HepG2 (cell line): ENCODE measurements at regions not wholly inside any gene's neighbourhood (a gene's known extent, or its start where the extent isn't known, plus 50 kb on each side); places are given as distances from the start of the nearest gene placed in this dataset.

ENCODE experiments used
- ATAC-seq: fragments of 200-7000 bp; cut with Tn5 transposase; 3 replicates; pipeline ENCODE4 v1.9.1; 2020; ENCODE audit warnings: mild to moderate bottlenecking, moderate library complexity
- BruUV-seq: library from RNA; stranded (reverse); fragments of 400-500 nt; replicated peaks from 2 replicates; lab custom pipeline; 2021; lab: Mats Ljungman, UMichigan
- CTCF ChIA-PET: fragments of 300-600 bp; formaldehyde crosslinking; extraction: SDS; loops from one replicate; lab custom pipeline; 2021; ENCODE audit warnings: low total read pairs, inconsistent platforms, low intra/inter-chr PET ratio; lab: Yijun Ruan, JAX
- POLR2A ChIA-PET: fragments of 350-600 bp; sonication (Branson Sonifier 250); formaldehyde crosslinking; loops from one replicate; lab custom pipeline; 2020; ENCODE audit warnings: antibody characterized with exemption, inconsistent platforms; lab: Yijun Ruan, JAX
- DNase-seq: peaks from one replicate; pipeline ENCODE4 v3.0.0-alpha.2; 2015; ENCODE audit warnings: low spot score
- FAIRE-seq: peaks from 3 replicates; lab custom pipeline; 2011; peaks lifted over from hg19 to GRCh38; lab: Jason Lieb, UNC
- H2AFZ ChIP-seq: one replicate; pipeline ENCODE4 v1.6.1; 2011; ENCODE audit warnings: low read length, inconsistent platforms
- H3K27ac ChIP-seq: fragments of 300-600 bp; 3 replicates; pipeline ENCODE4 v1.8.0; 2011; ENCODE audit warnings: mixed run types, mild to moderate bottlenecking, mixed read lengths, low read length, inconsistent platforms; ENCODE audit not compliant: insufficient read depth; ENCODE audit errors: extremely low read length
- H3K27me3 ChIP-seq, 2 experiments: fragments of 200-600 bp in 1 of 2; 2 replicates in 1 of 2; 3 replicates in 1 of 2; pipeline versions ENCODE4 v1.6.0 to v1.8.0; 2011; ENCODE audit warnings: low read length in 2 of 2, mild to moderate bottlenecking in 2 of 2, moderate library complexity in 2 of 2, inconsistent platforms in 1 of 2; ENCODE audit not compliant: insufficient read depth in 2 of 2, control insufficient read depth in 1 of 2
- H3K36me3 ChIP-seq, 2 experiments: fragments of 200-600 bp in 1 of 2; replicated peaks in 1 of 2; 2 replicates in 1 of 2; 3 replicates in 1 of 2; pipeline versions ENCODE4 v1.5.1 to v1.8.0; 2011; ENCODE audit warnings: low read length in 2 of 2, inconsistent platforms in 1 of 2; ENCODE audit not compliant: insufficient read depth in 2 of 2, control insufficient read depth in 1 of 2
- H3K4me1 ChIP-seq: 2 replicates; pipeline ENCODE4 v1.5.1; 2012; ENCODE audit warnings: low read length, inconsistent platforms; ENCODE audit not compliant: insufficient read depth
- H3K4me2 ChIP-seq: 2 replicates; pipeline ENCODE4 v1.6.0; 2011; ENCODE audit warnings: low read depth, low read length, inconsistent platforms
- H3K4me3 ChIP-seq, 3 experiments: fragments of 200-600 bp in 1 of 3; sonication (generic), shearing (Covaris generic) in 1 of 3; replicated peaks in 1 of 3; 2 replicates each; pipeline ENCODE4 v1.5.1; 2011 to 2016; ENCODE audit warnings: low read length in 3 of 3, inconsistent platforms in 2 of 3, low read depth in 2 of 3, mild to moderate bottlenecking in 2 of 3, control low read depth in 1 of 3, mixed read lengths in 1 of 3; ENCODE audit not compliant: insufficient read depth in 1 of 3
- H3K79me2 ChIP-seq: one replicate; pipeline ENCODE4 v1.6.1; 2011; ENCODE audit warnings: low read length, inconsistent platforms; ENCODE audit not compliant: insufficient read depth
- H3K9ac ChIP-seq: 2 replicates; pipeline ENCODE4 v1.6.0; 2011; ENCODE audit warnings: mild to moderate bottlenecking, low read depth, low read length, inconsistent platforms; ENCODE audit not compliant: insufficient read depth
- H3K9me3 ChIP-seq: 2 replicates; pipeline ENCODE4 v1.5.1; 2012; ENCODE audit warnings: mild to moderate bottlenecking, low read length
- H4K20me1 ChIP-seq: 2 replicates; pipeline ENCODE4 v1.6.0; 2011; ENCODE audit warnings: inconsistent platforms, mild to moderate bottlenecking, low read length, moderate library complexity; ENCODE audit not compliant: insufficient read depth
- EEA1 ChIP-seq: sonication (generic); formaldehyde crosslinking; IDR thresholded peaks from 2 replicates; pipeline ENCODE4 v1.5.1; 2020; ENCODE audit warnings: mild to moderate bottlenecking, missing genetic modification reagents, borderline replicate concordance
- MAFF ChIP-seq: IDR thresholded peaks from 2 replicates; pipeline ENCODE4 v1.6.1; 2011; ENCODE audit warnings: low read depth, low read length, improper control_type of control experiment
- MAFK ChIP-seq, 2 experiments: IDR thresholded peaks in 1 of 2; conservative IDR thresholded peaks in 1 of 2; 2 replicates each; pipeline ENCODE4 v1.6.1; 2011; ENCODE audit warnings: improper control_type of control experiment in 2 of 2, low read length in 2 of 2
- NPAS2 ChIP-seq: sonication (generic); formaldehyde crosslinking; IDR thresholded peaks from 2 replicates; pipeline ENCODE4 v1.8.0; 2022; ENCODE audit warnings: mild to moderate bottlenecking, missing genetic modification reagents, borderline replicate concordance
- NR2F1 ChIP-seq, 2 experiments: fragments of 450-650 bp in 1 of 2; formaldehyde crosslinking in 1 of 2; IDR thresholded peaks; 2 replicates each; pipeline versions ENCODE4 v1.5.0 to v1.6.1; 2016 to 2020; ENCODE audit warnings: mild to moderate bottlenecking in 1 of 2, missing compliant biosample characterization in 1 of 2, missing genetic modification reagents in 1 of 2, moderate library complexity in 1 of 2
- SIN3B ChIP-seq: fragments of 150-350 bp; IDR thresholded peaks from 2 replicates; pipeline ENCODE4 v1.6.1; 2014; ENCODE audit warnings: low read length
- SNRNP70 ChIP-seq: fragments of 200-400 bp; formaldehyde crosslinking; IDR thresholded peaks from 2 replicates; pipeline ENCODE4 v1.6.1; 2017; ENCODE audit warnings: mild to moderate bottlenecking, low read depth, low read length, moderate library complexity
- ZNF30 ChIP-seq: sonication (generic); formaldehyde crosslinking; IDR thresholded peaks from 2 replicates; pipeline ENCODE4 v1.5.0; 2020; ENCODE audit warnings: mild to moderate bottlenecking, missing genetic modification reagents
- ZNF441 ChIP-seq: sonication (generic); formaldehyde crosslinking; IDR thresholded peaks from 2 replicates; pipeline ENCODE4 v1.7.0; 2021; ENCODE audit warnings: missing genetic modification reagents, borderline replicate concordance
- WGBS: methylation state at CpG from one replicate; pipeline ENCODE4 v1.1.6; 2017; ENCODE audit warnings: low lambda C conversion rate; 5-methylcytosine and 5-hydroxymethylcytosine counted together
- in situ Hi-C: cut with HindIII; loops from 2 replicates; pipeline ENCODE4 v1.10.0; 2017; ENCODE audit warnings: low pct_unique_long_range_greater_than_20kb; ENCODE audit not compliant: extremely low pct_ligation_motif_present
- intact Hi-C: fragments of 100-400 bp; cut with micrococcal nuclease; formaldehyde crosslinking; loops from one replicate; pipeline ENCODE4 v1.10.0; 2022; ENCODE audit not compliant: unreplicated experiment
- TF ChIP-seq, protein P1 (sequence below): sonication (generic); formaldehyde crosslinking; IDR thresholded peaks from 2 replicates; pipeline ENCODE4 v1.4.0; 2020; ENCODE audit warnings: missing genetic modification reagents
- TF ChIP-seq, protein P2 (sequence below): sonication (generic); formaldehyde crosslinking; IDR thresholded peaks from 2 replicates; pipeline ENCODE4 v1.5.1; 2020; ENCODE audit warnings: missing genetic modification reagents, mild to moderate bottlenecking, borderline replicate concordance
- TF ChIP-seq, protein P3 (sequence below): sonication (generic); formaldehyde crosslinking; IDR thresholded peaks from 2 replicates; pipeline ENCODE4 v1.4.0; 2020; ENCODE audit warnings: low read depth, missing genetic modification reagents

DNA sequence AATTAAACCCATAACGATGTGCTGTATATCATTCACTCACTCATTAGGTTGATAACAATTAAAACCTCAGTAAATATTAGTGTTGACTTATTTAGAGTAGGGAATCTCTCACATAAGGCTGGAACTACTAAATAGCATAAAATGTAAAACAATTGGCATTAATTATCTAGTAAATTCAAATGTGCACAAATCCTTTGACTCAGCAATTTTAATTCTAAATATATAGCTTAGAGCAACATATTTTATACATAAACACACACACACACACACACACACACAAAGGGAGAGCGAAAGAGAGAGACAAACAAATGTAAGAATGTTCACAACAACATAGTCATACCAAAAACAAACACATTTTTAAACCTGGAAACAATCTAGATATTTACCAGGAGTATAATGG lies 443.1 kb upstream of the KCNH7 start:
- Histone ChIP-seq H4K20me1 (no peaks in the 10 kb centered on the region), H3K9ac (no peak overlapping the region), H3K27me3 (no peaks in the 10 kb centered on the region), H2AFZ (no peak overlapping the region), H3K4me1 (no peaks in the 10 kb centered on the region), H3K9me3 (no peaks in the 10 kb centered on the region), H3K27ac (no peak overlapping the region), H3K4me3 (no peak overlapping the region), H3K36me3 (no peaks in the 10 kb centered on the region), H3K79me2 (no peaks in the 10 kb centered on the region), H3K4me2 (no peak overlapping the region)
- CTCF ChIA-PET: no interaction called here
- intact Hi-C loops: no loop called here
- POLR2A ChIA-PET: no interaction called here
- BruUV-seq: no TSS peak
- ATAC-seq: no peak
- no peak for DNase-seq
- WGBS: 1% methylated on average over 2 of the region's 2 CpGs
- no peak for FAIRE-seq
- in situ Hi-C loops: no loop called here
- TF ChIP-seq EEA1 (CRISPR knock-in tag): no peak
- TF ChIP-seq, protein P1, sequence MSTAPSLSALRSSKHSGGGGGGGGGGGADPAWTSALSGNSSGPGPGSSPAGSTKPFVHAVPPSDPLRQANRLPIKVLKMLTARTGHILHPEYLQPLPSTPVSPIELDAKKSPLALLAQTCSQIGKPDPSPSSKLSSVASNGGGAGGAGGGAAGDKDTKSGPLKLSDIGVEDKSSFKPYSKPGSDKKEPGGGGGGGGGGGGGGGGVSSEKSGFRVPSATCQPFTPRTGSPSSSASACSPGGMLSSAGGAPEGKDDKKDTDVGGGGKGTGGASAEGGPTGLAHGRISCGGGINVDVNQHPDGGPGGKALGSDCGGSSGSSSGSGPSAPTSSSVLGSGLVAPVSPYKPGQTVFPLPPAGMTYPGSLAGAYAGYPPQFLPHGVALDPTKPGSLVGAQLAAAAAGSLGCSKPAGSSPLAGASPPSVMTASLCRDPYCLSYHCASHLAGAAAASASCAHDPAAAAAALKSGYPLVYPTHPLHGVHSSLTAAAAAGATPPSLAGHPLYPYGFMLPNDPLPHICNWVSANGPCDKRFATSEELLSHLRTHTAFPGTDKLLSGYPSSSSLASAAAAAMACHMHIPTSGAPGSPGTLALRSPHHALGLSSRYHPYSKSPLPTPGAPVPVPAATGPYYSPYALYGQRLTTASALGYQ (CRISPR knock-in tag): no peak
- no peak for TF ChIP-seq SNRNP70
- TF ChIP-seq SIN3B: no peak
- peak; percentile 67 to 88 for TF ChIP-seq MAFK (conservative IDR thresholded peaks at IDR 0.05 in 1 of 2, IDR thresholded peaks at IDR 0.05 in 1 of 2; ENCODE audit: low read length in 2 of 2)
- TF ChIP-seq, protein P2, sequence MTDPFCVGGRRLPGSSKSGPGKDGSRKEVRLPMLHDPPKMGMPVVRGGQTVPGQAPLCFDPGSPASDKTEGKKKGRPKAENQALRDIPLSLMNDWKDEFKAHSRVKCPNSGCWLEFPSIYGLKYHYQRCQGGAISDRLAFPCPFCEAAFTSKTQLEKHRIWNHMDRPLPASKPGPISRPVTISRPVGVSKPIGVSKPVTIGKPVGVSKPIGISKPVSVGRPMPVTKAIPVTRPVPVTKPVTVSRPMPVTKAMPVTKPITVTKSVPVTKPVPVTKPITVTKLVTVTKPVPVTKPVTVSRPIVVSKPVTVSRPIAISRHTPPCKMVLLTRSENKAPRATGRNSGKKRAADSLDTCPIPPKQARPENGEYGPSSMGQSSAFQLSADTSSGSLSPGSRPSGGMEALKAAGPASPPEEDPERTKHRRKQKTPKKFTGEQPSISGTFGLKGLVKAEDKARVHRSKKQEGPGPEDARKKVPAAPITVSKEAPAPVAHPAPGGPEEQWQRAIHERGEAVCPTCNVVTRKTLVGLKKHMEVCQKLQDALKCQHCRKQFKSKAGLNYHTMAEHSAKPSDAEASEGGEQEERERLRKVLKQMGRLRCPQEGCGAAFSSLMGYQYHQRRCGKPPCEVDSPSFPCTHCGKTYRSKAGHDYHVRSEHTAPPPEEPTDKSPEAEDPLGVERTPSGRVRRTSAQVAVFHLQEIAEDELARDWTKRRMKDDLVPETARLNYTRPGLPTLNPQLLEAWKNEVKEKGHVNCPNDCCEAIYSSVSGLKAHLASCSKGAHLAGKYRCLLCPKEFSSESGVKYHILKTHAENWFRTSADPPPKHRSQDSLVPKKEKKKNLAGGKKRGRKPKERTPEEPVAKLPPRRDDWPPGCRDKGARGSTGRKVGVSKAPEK: no peak
- TF ChIP-seq NPAS2 (CRISPR knock-in tag): no peak
- TF ChIP-seq NR2F1 (CRISPR knock-in tag; IDR thresholded peaks at IDR 0.05): no peak
- TF ChIP-seq ZNF441: no peak
- TF ChIP-seq ZNF30: no peak
- TF ChIP-seq, protein P3, sequence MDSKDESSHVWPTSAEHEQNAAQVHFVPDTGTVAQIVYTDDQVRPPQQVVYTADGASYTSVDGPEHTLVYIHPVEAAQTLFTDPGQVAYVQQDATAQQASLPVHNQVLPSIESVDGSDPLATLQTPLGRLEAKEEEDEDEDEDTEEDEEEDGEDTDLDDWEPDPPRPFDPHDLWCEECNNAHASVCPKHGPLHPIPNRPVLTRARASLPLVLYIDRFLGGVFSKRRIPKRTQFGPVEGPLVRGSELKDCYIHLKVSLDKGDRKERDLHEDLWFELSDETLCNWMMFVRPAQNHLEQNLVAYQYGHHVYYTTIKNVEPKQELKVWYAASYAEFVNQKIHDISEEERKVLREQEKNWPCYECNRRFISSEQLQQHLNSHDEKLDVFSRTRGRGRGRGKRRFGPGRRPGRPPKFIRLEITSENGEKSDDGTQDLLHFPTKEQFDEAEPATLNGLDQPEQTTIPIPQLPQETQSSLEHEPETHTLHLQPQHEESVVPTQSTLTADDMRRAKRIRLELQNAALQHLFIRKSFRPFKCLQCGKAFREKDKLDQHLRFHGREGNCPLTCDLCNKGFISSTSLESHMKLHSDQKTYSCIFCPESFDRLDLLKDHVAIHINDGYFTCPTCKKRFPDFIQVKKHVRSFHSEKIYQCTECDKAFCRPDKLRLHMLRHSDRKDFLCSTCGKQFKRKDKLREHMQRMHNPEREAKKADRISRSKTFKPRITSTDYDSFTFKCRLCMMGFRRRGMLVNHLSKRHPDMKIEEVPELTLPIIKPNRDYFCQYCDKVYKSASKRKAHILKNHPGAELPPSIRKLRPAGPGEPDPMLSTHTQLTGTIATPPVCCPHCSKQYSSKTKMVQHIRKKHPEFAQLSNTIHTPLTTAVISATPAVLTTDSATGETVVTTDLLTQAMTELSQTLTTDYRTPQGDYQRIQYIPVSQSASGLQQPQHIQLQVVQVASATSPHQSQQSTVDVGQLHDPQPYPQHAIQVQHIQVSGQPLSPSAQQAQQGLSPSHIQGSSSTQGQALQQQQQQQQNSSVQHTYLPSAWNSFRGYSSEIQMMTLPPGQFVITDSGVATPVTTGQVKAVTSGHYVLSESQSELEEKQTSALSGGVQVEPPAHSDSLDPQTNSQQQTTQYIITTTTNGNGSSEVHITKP: no peak
- TF ChIP-seq MAFF: peak; percentile 82
